T-helper 2 cell treated with Interferon-gamma antibody and Interleukin-4, amounts not matched to agents 100 ng/mL and 5 ng/mL, for 36 hours (primary cell): ENCODE measurements at regions not wholly inside any gene's neighbourhood (a gene's known extent, or its start where the extent isn't known, plus 50 kb on each side); places are given as distances from the start of the nearest gene placed in this dataset.

ENCODE experiments used
- intact Hi-C: fragments of 100-400 bp; cut with micrococcal nuclease; formaldehyde crosslinking; loops from one replicate; pipeline ENCODE4 v1.15.1; 2023

- intact Hi-C loops = no loop called here
These were observed 540.9 kb downstream of the PPARGC1A start for GRCh38 chr4:23348789-23349498.

GRCh38 chr4:23337292-23337691 is 552.6 kb downstream of the PPARGC1A start:
- intact Hi-C loops = loop anchor here (10.0 kb wide), 2 partner anchors 1138 to 1248 kb away; partner anchors contain the start of gene DHX15

DNA sequence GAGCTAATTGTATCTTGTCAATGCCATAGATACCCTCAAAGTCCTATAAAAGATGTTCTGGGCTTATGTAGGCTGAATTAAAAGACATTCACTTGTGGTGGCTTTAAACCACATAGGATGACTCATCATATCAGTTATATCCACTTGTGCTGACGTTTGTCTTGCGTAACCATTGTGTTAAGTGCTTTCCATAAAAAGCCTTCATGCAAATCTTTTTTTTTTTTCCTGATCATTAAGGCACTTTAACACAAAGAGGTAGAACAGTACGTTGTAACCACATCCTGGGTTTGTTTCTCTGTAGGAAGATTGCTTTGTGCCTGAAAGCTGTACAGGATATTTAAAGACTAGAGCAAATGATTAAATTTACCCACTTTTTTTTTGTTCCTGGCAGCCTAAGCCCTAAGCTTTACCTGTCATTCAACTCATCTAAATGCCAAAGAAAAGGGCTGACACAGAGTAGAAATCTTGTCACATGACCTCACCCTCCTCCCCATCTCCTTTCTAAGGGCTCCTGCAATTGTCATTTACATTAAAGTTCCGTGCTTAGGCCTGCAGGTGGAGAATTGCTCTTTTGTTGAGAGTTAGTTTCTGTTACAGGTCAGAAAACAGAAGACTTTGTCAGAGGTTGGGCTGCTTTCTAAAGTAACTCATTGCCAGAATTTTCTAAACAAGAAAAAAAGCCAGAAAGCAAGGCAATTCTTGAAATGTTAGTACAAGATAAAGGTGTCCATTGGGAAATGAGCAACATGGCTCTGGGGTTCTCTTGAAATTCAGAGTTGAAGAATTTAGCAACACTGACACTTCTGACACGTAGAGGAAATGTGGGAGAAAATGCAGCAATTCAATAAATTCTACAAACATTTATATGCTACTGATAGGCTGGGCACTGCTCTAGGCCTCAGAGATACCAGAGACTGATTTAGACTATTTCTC is 555.6 kb downstream of the PPARGC1A start:
- intact Hi-C loops = loop anchor here (1.0 to 10.0 kb wide), 6 partner anchors 29 to 1251 kb away; partner anchors contain the start of gene DHX15

DNA sequence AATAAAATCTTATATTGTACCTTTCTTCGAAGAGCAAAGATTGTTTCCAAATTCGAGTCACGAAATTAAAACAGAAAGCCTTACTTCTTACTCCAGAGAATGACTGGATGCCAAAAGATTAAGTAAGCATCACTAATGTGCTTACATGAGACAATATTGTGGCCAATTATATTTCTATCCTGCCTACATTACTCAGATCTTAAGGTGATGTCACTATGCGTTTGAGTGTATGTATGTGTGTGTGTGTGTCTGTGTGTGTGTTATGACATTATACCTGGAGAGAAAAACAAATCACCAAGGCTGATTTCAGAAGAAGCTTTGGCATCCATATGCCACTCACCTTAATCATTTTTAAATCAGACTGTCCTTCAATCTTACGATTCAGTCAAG is 556.3 kb downstream of the PPARGC1A start:
- intact Hi-C loops = loop anchor here (10.0 kb wide), 2 partner anchors 1141 to 1251 kb away; partner anchors contain the start of gene DHX15

DNA sequence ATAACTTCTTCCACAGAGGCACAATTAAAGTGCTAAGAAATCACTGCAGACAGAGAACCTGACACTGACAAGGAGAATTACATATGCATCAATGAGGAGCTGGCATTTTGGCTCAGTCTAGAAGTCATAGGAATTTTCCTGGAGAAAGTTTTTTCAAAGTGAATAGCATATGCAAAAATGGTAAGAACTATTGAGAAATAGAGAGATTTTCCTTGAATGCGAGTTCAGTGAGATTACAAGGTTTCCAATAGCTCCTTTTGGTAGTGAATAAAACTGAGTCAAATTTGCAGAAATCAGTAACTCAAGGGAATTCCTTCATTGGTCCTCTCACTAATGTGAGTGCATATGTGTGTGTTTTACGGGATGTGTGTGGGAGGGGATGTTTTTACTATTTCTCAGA is 557.5 kb downstream of the PPARGC1A start:
- intact Hi-C loops = loop anchor here (10.0 kb wide), 2 partner anchors 1142 to 1252 kb away; partner anchors contain the start of gene DHX15

- intact Hi-C loops = no loop called here
These were observed 562.7 kb downstream of the PPARGC1A start for GRCh38 chr4:23327120-23327519.

GRCh38 chr4:23324021-23324690 is 565.7 kb downstream of the PPARGC1A start:
- intact Hi-C loops = no loop called here

DNA sequence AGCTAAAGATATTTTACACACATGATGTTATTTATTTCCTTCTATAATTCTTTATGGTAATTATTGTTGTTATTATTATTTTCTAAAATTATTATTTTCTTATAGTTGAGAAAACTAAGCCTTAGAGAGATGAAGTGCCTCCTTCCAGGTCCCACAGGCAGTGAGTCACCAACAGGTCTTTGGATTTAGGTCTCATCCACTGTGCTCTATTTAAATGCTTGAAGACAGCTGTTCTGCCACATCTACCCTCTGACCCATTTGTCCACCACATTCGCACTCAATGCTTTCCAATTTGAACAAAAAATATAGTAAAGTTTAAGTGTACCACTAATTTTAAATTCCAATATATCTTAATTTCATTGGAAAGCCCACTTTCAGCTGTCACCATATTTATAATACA is 566.4 kb downstream of the PPARGC1A start:
- intact Hi-C loops = no loop called here

DNA sequence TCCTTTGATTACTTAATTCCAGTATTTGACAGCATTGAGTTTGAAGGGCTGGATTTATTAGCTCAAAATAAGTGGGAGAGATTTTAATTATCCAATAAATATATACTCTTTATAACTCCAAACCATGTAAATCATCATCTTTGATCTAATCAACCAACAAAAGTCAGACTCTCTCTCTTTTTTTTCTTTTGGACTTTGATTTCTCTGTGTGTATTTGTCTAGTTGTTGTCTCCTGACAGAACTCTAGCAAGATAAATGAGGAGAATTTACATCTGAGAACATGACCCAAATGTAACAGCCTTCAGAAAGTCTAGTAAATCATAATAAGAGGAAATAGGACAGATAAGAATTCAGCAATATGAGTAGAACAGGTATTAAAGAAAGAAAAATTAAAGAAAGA is 567.1 kb downstream of the PPARGC1A start:
- intact Hi-C loops = no loop called here

- intact Hi-C loops = no loop called here
These were observed 568.8 kb downstream of the PPARGC1A start for GRCh38 chr4:23320931-23321587.

DNA sequence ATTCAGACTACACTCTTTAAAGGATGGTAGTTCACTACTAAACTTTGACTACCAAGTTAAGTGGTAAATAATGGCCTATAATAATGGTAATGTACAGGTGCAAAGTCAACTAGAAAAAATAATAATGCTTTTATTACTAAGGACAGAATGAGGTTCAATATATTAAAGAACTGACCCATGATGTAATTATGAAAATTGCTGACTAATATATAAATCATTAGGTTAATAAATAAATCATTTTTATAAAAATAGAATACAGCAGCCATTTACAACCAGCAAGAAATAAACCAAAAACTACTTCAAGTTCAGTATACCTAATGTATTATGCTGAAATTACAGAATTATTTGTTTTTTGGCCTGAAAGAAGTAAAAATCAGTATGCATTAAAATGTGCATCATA is 577.2 kb downstream of the PPARGC1A start:
- intact Hi-C loops = no loop called here

DNA sequence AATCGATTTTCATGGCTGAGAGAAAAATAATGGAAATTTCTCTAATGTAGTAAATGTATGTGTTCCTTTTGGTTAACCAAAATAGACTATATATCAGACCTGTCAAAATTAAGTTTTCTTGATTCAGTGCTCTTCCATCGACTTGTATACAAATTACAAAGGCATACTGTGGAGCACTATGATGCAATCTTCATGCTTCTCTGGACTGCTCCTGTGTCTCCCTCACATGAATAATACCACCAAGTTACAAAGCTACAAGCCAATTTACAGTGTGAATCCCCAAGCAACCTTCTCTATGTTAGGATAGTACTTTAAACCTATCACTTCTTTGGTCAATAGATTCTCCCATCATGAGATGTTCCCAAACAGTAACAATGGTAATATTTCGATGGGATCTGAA is 577.9 kb downstream of the PPARGC1A start:
- intact Hi-C loops = no loop called here

GRCh38 chr4:23305026-23305425 is 584.8 kb downstream of the PPARGC1A start:
- intact Hi-C loops = loop anchor here (1.0 kb wide), 1 partner anchor 29 kb away; no protein-coding TSS in a partner anchor

GRCh38 chr4:23298371-23298770 is 591.5 kb downstream of the PPARGC1A start:
- intact Hi-C loops = no loop called here

- intact Hi-C loops = no loop called here
These were observed 592.5 kb downstream of the PPARGC1A start for GRCh38 chr4:23297327-23297726.

DNA sequence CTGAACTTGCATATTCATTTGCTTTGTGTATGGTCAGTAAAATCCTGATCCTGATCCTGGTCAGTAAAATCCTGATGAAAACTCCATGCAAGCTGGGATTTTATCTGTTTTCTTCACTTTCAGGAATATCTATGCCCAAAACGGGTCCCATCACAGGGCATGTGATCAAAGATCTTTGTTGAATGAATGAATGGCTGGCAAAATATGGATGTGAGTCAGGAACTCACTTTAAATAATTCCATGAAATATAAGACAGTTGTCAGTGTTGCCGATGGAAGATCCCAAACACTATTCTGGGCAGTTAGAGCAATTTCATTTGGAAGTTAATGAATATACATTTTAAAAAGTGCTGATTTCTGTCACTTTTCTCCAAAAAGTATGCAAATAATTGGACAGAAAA is 598.4 kb downstream of the GBA3 start:
- intact Hi-C loops = no loop called here

GRCh38 chr4:23290656-23291055 is 597.9 kb downstream of the GBA3 start:
- intact Hi-C loops = no loop called here

GRCh38 chr4:23279377-23279986 is 586.7 kb downstream of the GBA3 start:
- intact Hi-C loops = no loop called here

GRCh38 chr4:23278845-23279244 is 586.1 kb downstream of the GBA3 start:
- intact Hi-C loops = no loop called here

DNA sequence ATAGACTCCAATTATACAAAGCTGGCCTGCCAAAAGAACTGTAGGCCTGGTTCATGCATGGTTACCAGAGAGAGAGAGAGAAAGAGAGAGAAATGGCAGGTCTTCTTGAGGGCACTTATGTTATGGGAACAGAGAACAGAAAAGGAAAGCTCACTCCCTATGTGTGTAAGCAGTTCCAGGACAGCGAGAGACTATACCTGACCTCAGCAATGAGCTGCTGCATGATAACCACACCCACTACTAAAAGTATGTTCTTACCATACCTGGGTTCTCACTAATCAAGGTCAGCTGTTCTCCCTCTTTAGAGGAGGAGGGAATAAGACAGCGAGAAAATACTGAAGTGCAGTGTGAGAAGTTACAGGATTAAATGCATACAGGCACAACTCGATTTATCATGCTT is 583.3 kb downstream of the GBA3 start:
- intact Hi-C loops = no loop called here

DNA sequence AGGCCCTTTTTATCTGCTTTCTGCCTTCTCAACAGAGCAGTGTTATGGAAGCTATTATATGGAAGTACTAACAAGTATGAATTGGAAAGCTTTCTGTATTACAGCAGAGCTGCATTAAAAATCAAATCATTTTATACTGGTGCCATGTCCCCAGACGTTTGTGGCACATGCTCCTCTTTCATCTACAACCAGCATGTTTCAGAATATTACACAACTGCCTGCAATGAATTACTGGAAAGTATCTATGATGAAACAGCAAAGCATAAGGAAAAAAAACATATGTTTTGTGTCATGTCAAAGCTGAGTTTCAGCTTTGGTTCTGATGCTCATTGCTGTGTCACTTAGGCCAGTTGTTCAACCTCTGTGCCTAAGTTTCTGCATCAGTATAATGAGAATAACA is 576.8 kb downstream of the GBA3 start:
- intact Hi-C loops = no loop called here
